ENCODE measurements at regions not wholly inside any gene's neighbourhood (a gene's known extent, or its start where the extent isn't known, plus 50 kb on each side); places are given as distances from the start of the nearest gene placed in this dataset.
"Not testable (repeated sequence)": the region's sequence is repeated elsewhere in the genome, so short reads cannot be mapped to it uniquely, and the experiment has no call there.

GRCh38 chr3:165954171-165954570 lies 116.9 kb upstream of the BCHE start:
- H3K36me3 ChIP-seq, result no peaks in the 10 kb centered on the region
- no peaks in the 10 kb centered on the region for H3K4me1 ChIP-seq
- WGBS, 2 donors, result 87 to 92% methylated on average over 2 of the region's 2 CpGs
- peaks cover 0 to 3% (median 0%) of the 10 kb centered on the region in 11 donors for H3K9me3 ChIP-seq
- TF ChIP-seq, protein P1, sequence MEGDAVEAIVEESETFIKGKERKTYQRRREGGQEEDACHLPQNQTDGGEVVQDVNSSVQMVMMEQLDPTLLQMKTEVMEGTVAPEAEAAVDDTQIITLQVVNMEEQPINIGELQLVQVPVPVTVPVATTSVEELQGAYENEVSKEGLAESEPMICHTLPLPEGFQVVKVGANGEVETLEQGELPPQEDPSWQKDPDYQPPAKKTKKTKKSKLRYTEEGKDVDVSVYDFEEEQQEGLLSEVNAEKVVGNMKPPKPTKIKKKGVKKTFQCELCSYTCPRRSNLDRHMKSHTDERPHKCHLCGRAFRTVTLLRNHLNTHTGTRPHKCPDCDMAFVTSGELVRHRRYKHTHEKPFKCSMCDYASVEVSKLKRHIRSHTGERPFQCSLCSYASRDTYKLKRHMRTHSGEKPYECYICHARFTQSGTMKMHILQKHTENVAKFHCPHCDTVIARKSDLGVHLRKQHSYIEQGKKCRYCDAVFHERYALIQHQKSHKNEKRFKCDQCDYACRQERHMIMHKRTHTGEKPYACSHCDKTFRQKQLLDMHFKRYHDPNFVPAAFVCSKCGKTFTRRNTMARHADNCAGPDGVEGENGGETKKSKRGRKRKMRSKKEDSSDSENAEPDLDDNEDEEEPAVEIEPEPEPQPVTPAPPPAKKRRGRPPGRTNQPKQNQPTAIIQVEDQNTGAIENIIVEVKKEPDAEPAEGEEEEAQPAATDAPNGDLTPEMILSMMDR (IDR thresholded peaks at IDR 0.05), result no peak
- H3K4me3 ChIP-seq, result no peak overlapping the region
- no peak for DNase-seq
- H3K27me3 ChIP-seq, result no peaks in the 10 kb centered on the region
- no peak for ATAC-seq
- intact Hi-C loops (cut with DNase I), result no loop called here
- no peak overlapping the region for H3K27ac ChIP-seq

DNA sequence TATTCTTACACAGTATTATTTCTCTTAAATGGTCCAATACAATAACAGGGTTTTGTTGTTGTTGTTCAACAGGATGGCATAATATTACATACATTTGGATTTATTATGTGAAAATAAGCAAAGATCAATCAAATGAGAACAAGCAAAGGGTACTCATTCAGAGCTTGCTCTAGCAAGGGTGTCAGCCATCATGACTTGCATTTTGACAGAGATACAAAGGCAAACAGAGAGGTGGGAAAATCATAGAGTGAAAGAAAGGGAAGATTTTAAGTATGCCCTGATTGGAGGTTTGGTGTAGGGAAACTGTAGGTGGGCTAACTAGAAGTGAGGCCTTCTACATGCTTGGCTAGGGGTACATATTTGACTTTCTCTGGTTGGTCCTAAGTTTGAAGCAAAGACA lies 109.1 kb upstream of the BCHE start:
- ATAC-seq (no peak), DNase-seq (no peak)
- TF ChIP-seq, protein P1 (IDR thresholded peaks at IDR 0.05), result no peak
- Histone ChIP-seq H3K27ac (no peak overlapping the region), H3K36me3 (no peaks in the 10 kb centered on the region), H3K4me1 (no peaks in the 10 kb centered on the region), H3K4me3 (no peak overlapping the region), H3K9me3 (no peaks in the 10 kb centered on the region), H3K27me3 (no peaks in the 10 kb centered on the region)
- intact Hi-C loops (cut with DNase I), result loop anchor here in 1 of 10 donors (5.0 kb wide), 1 partner anchor 1721 kb away; no protein-coding TSS in a partner anchor

GRCh38 chr3:165938986-165939540 lies 101.8 kb upstream of the BCHE start:
- intact Hi-C loops (cut with DNase I), result no loop called here
- TF ChIP-seq, protein P1 (IDR thresholded peaks at IDR 0.05), result no peak
- ATAC-seq, result no peak
- no peak for DNase-seq
- Histone ChIP-seq H3K9me3 (peaks cover 0 to 26% (median 7%) of the 10 kb centered on the region in 11 donors), H3K4me1 (no peaks in the 10 kb centered on the region), H3K36me3 (no peaks in the 10 kb centered on the region), H3K27me3 (no peaks in the 10 kb centered on the region), H3K27ac (no peak overlapping the region), H3K4me3 (no peak overlapping the region)
- WGBS, 2 donors, result 88 to 90% methylated on average over 1 of the region's 1 CpG

- H3K4me3 ChIP-seq; H3K27ac ChIP-seq; ATAC-seq; H3K4me1 ChIP-seq; DNase-seq; H3K27me3 ChIP-seq; H3K36me3 ChIP-seq; intact Hi-C loops (cut with DNase I): not testable (repeated sequence)
- H3K9me3 ChIP-seq, result peaks cover 0 to 41% (median 7%) of the 10 kb centered on the region in 11 donors
- WGBS, 2 donors, result 92 to 98% methylated on average over 1 of the region's 1 CpG
These were observed 98.9 kb upstream of the BCHE start for GRCh38 chr3:165936081-165936480.

- intact Hi-C loops (cut with DNase I); DNase-seq; H3K36me3 ChIP-seq; H3K27me3 ChIP-seq; ATAC-seq; H3K4me3 ChIP-seq; H3K27ac ChIP-seq; H3K4me1 ChIP-seq: not testable (repeated sequence)
- peaks cover 0 to 13% (median 0%) of the 10 kb centered on the region in 11 donors for H3K9me3 ChIP-seq
- 92% methylated on average over 29 of the region's 29 CpGs for WGBS, 2 donors
These were observed 87.1 kb upstream of the BCHE start for GRCh38 chr3:165924301-165924791.
